ENCODE measurements at regions not wholly inside any gene's neighbourhood (a gene's known extent, or its start where the extent isn't known, plus 50 kb on each side); places are given as distances from the start of the nearest gene placed in this dataset.

DNA sequence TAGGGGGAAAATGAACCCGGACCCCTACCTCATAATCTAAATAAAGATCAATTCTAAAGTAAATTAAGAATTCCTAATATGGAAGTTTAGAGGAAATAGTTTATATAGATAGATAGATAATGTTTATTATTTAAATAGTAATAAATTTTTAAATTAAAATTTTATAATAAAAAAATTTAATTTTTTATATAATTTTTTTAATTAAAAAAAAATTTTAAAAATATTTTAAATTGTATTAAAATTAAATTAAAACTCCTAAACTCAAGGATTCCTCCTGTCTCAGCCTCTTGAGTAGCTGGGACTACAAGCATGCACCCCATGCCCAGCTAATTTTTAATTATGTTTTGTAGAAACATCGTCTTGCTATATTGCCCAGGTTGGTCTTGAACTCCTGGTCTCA is 186.9 kb upstream of the VRK2 start:
- in situ Hi-C loops (cut with MboI; ENCODE audit: low sequenced_read_pairs) = no loop called here

DNA sequence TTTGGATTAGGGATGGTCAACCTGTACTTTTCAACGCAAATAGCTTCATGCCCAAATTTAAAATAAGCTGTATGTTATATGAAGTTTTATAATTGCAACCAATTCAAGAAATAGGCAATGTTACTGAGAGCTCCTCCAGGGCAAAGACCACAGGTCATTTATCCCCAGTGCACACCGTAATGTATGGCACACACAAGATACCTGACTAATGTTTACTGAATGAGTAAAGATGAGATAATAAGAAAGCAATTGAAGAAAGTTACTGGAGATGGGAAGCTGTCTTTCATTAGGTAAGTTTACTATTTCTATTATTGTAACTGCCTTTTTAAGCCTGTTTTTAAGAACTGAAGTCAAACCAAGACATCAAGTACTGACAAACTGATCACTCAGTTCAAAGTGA is 184.5 kb upstream of the VRK2 start:
- in situ Hi-C loops (cut with MboI; ENCODE audit: low sequenced_read_pairs) = no loop called here

DNA sequence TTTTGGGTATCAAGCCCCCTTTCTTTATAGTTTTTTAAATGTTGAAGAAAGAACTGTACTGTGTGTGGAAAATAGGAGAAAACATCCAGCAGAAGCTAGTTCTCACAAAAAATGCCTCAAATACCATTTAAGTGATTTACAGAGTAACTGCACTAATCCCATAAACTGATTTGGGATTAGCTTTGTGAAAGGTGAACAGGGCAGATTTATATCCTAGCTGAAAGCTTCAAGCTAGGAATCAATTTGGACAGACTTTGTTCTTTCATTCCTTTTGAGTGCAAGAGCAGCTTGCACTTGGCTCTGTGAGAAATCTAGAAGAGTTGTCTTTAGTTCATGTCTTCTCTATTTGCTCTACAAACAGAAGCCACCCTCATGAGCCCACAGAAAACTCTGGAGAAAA is 183.9 kb upstream of the VRK2 start:
- in situ Hi-C loops (cut with MboI; ENCODE audit: low sequenced_read_pairs) = no loop called here

DNA sequence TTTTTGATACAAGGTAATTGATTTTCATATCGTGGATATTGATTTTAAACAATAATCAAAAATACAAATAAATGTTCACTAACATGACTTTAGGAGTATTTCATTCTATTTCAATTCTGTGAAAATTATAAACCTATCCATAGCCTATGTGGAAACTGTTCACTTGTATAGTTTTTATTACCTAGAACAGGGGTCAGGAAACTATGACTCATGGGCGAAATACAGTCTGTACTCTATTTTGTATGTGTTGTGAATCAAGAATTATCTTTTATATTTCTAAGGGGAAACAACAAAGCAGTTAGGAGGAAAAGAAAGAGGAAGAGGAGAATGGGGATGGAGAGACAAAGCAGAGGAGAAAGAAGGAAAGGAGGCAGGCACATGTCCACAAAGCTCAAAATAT is 181.7 kb upstream of the VRK2 start:
- in situ Hi-C loops (cut with MboI; ENCODE audit: low sequenced_read_pairs) = no loop called here

DNA sequence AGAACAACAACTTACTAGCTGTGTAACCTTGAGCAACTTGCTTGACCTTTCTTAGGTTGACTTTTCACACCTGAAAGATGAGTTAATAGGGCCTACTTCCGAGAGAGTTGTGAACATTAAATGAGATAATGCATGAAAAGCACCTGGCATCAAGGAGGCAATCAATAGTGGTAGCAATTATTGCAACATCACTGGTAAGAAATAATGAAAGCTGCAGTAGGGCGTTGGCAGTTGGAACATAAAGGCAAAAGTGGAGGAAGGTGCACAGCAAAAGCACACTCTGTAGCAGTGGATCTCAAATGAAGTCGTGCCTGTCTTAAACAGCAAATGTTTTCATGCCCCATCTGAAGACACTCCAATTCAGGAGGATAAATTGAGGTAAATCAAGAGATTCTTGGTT is 178.9 kb upstream of the VRK2 start:
- in situ Hi-C loops (cut with MboI; ENCODE audit: low sequenced_read_pairs) = no loop called here

DNA sequence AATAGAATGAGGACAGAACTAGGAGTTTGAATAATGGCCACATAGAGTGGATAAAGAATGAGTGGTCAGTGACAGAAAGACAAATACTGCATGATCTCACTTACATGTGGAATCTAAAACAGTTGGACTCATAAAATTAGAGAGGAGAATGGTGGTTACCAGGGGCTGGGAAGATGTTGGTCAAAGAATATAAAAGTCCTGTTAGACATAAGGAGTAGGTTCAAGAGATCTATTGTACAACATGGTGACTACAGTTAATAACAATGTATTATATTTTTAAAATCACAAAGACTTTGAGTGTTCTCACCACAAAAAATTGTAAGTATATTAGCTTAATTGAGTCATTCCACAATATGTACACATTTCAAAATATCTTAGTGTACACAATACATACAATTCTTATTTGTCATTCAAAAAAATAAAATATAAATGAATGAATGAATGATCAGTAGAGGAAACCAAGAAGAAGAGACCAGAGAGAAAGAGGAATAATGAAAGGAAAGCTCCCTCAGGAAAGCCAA is 177.9 kb upstream of the VRK2 start:
- in situ Hi-C loops (cut with MboI; ENCODE audit: low sequenced_read_pairs) = no loop called here

DNA sequence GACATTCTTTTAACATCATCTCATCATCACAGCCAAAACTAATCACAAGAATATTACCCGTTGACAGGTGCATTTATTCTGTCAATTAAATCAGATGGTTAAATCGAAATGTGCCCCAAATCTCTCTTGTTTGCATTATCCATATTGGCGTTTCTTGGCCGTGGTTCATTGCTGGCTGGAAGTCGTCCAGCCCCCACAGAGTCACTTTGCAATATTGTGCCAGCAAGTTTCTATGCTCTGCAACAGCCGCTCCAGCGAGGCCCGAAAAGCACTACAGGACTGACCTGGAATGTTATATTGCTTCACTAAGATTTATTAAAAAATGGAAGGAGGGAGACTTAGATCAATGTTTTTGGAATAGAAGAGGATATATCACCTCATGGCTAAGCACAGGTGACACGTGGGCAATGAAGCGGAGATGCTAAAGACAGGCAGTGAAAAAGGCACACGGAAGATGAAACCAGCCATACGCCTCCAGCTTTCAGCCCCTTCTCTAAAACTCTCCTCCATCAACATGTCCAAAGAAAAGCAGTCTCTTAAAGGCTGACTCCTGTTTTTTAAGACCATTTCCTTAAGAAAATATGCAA is 176.8 kb upstream of the VRK2 start:
- in situ Hi-C loops (cut with MboI; ENCODE audit: low sequenced_read_pairs) = no loop called here

DNA sequence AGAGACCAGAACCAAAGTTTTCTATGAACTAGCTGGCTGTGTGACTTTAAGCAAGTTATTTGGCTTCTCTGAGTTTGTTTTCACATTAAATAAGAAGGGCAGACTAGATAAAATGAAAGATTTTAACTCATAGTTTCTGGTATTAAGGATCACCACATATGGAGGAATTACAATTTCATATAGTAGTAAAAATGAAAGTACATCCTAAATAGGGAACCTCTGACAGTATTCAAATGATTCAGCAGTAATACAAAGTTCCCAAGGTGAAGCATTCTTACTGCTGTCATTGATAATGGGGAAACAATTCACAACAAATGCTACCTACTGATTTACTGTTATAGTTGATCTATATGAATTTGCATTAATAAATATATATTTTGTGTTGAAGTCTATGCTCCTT is 170.3 kb upstream of the VRK2 start:
- in situ Hi-C loops (cut with MboI; ENCODE audit: low sequenced_read_pairs) = no loop called here

DNA sequence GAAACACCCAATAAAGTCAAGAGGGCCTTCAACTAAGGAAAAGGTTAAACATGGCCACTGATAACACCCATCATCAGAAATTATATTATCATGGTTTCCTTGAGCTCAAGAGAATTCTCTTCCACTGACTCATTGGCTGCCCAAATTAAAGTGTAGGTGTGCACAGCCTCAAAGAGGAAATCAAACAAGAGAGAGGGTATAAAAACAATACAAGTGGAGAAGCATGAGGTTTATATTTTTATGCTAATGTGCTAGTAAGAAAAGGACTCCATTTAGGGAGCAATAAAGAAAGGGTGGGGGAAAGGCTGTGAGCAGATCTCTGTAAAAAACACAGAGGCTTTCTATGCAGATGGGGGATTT is 168.8 kb upstream of the VRK2 start:
- in situ Hi-C loops (cut with MboI; ENCODE audit: low sequenced_read_pairs) = no loop called here

DNA sequence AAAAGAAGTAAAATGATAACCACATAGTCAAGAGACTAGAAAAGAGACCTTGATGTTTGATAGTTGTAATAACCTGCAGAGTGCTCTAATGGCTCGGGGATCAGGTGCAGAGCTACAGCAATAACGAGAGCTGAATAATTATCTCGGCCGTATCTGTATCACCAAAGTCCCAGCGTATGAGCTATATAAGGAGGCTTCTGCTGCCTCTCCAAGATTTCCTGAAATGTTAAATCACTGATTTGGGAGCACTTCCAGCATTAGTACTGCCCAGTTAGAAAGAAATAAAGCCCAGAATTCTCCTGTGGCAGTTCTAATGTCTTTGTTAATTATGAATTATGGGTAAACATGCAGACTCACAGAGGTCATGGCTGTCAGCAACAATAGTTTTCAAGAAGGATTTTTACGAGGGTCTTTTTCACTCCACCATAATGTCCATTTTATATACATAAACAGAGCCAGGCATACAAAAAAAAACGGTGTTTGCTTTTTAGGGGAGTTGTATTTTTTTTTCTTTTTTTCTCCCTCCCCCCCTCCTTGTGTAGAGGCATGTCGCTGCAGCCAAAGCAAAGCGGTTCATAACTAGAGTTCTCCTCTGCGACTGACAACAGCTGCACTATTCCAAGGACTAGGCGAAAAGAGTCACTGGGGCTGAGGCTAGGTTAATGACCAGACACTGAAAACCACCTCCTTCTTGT is 168.3 kb upstream of the VRK2 start:
- in situ Hi-C loops (cut with MboI; ENCODE audit: low sequenced_read_pairs) = no loop called here

DNA sequence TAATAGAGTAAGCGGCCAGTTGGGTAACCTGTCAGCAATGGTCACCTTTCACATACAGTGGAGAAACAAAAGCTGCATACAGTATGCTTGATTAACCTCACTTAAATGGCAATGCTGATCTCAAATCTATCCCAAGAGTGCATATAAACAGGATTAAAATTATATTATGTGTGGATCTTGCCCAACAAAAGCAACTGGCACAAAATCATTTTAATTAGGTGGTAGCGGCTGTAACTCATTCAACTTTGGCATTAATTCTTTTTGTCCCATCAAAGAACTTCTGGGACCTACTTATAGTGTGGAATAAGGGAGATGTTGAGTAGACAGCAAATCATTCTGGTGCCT is 167.8 kb upstream of the VRK2 start:
- in situ Hi-C loops (cut with MboI; ENCODE audit: low sequenced_read_pairs) = no loop called here

DNA sequence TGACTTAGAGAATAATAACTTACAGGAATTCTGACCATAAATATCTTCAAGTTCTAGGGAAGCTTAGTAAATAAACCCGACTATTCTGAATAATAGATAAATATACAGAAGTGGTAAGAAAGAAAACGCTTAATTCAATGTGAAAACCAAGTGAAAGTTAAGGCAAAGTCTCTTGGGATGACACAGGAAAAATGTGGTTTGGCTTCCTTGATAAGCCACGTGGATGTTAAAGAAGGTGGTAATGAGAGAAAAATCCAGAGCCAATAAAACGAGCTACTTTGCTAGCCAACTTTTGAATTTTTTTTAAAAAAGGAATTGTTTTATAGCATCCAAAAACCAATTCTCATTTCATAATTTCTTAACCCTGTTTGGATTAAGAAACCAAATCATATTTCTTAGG is 166.2 kb upstream of the VRK2 start:
- in situ Hi-C loops (cut with MboI; ENCODE audit: low sequenced_read_pairs) = no loop called here

DNA sequence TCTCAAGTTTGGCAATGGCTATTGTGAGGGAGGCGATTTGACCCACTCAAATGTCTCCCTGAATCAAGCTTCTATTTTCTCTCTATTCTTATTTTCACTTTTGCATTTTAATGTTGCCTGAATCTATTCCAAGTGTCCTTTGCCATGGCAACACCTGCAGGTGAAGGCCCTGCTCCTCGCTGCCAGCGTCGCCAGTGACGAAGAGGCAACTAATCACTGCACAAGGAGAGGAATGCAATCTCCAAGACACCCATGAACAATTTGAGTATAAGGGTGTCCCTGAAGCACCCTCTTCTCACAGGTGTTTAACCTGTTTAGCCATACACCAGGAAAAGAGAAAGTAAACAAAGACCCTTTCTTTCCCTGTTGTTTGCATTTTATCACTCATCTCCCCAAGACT is 165.6 kb upstream of the VRK2 start:
- in situ Hi-C loops (cut with MboI; ENCODE audit: low sequenced_read_pairs) = no loop called here

DNA sequence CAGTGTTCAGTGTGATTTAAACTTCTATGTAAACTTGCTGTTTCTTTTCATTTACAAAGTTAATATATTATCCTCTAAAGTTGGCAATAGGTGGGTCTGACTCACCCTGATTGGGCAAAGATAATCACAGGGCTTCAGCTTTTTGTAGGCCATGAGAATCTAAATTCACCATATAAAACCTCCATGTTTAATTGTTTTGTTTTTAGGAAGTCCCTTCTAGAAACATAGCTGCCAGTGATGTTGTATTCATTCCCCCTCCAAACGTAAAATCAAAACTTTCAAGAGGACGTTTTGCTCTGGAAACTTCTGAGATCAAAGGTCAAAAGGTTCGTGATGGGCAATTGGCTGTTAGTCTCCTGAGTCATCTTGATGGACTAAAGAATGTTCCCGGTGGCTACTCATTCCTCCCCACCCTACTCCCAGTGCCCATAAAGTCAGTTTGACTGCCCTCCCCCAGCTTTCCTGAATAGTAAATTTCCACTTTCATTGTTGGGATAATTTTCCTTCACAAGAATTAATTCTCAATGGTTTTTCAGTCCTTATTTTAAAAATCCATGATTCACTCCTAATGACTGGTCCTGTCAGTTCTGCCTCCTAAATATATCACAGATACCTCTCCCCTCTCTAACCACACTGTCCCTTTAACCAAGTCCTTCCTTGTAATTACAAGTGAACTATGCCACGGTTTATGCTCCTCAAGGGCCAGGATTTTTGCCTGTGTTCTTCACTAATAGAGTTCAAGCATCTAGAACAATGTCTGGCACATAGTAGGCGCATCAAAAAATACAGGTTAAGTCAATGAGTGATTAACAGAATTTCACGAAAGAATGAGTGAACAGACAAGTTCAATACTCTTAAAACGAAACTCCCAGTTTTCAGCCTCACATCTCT is 164.4 kb upstream of the VRK2 start:
- in situ Hi-C loops (cut with MboI; ENCODE audit: low sequenced_read_pairs) = no loop called here

DNA sequence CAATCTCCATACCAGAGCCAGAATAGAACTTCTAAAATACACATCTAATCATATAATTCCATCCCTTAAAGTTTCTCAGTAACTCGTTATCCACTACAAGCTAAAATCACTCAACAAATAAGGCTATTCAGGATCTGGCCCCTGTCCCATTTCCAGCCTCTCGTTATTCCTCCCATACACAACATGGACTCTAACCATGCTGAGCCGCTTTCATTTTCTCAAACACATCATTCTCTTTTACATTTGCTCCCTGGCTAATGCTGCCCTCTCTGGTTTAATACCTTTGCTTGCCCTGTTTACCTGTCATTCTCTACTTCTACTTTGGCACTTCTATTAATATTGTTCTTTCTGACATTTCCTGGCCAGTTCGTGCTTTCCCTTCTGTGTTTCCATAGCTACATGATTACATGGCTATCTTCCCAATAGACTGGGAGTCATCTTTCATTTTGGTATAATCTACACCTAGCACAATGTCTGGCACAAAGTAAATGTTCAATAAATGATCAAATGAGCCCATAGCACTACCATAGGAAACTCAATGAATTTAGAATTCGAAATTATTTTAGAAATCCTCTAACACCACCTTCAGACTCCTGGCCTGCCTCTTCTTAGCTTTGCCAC is 163.6 kb upstream of the VRK2 start:
- in situ Hi-C loops (cut with MboI; ENCODE audit: low sequenced_read_pairs) = no loop called here

DNA sequence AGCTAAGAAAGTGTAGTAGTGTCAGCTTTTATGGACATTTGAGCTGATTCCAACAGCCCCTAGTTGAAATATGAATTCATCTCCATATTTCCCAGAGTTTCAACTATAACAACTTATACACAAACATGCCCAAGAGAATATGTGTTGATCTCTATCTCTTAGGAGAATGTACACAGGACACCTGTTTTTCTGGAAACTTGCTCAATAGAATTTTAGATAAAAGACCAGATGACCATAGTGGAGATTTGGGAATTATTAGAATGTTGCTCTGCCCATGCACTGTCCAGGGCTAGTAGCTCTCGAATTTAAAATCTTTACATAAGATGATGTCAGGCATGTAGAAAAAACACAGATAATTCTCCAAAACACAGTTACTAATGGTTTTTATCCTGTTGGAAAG is 162.3 kb upstream of the VRK2 start:
- in situ Hi-C loops (cut with MboI; ENCODE audit: low sequenced_read_pairs) = no loop called here

DNA sequence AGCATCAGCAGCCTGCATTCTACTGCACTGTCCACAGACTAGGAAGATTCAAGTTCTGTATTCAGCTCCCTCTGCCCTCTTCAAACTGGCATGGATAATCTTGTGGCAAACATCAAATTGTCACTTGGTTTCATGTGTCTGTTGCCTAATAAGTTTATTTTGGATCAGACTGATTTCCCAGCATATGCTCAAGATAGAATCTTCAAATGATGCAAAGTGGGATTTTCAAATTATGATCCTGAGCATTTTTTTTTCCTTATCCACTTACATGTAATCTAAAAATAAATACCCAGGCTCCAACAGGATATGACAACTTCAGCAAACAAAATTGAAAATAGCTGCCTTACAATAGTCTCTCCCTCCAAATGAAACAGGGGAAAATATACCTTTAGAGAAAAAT is 160.9 kb upstream of the VRK2 start:
- in situ Hi-C loops (cut with MboI; ENCODE audit: low sequenced_read_pairs) = no loop called here

DNA sequence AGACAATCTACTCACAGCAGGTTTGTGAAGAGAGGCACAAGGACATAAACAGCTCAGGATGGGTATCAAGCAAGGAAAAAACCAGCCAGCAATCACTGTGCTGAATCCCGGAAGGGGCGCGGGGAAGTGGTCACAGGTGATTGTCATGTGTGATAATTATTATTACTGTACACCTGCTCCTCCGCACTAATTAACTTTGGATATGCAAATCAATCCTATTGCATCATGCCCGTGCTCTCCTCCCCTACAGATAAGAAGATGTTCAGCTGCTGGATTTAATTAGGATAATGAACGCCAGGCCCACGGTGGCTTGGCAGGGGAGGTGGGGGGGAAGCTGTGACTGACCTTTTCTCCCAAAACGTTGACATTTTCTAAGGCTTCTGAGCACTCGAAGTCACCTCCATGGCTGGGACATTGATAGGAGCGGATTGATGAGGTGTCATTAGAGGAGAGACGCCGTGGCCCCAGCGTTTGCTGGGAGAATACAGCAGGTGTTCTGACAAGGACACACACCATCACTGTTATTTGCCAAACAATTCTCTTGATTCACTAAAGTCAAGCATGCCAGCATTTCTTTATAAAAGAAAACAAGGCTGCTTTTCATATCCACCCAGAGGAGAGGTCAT is 160.3 kb upstream of the VRK2 start:
- in situ Hi-C loops (cut with MboI; ENCODE audit: low sequenced_read_pairs) = no loop called here

DNA sequence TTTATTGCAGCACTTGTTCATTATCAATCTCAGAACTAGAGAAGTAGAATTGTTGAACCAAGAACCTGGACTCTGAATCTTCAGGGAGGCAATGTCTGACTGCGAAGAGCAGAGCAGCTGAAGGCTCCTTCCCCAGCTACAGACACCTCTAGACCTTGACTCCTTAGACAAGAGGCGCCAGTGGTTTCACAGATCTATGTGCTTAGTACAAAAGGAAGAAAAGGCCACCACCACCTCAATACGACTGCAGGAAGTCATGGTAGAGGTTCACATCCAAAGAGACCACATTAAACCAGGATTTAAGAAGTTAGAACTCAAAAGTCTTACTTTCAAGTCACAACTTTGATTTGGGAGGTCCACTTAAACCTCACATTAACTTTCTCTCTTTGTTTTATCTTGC is 158.1 kb upstream of the VRK2 start:
- in situ Hi-C loops (cut with MboI; ENCODE audit: low sequenced_read_pairs) = no loop called here

DNA sequence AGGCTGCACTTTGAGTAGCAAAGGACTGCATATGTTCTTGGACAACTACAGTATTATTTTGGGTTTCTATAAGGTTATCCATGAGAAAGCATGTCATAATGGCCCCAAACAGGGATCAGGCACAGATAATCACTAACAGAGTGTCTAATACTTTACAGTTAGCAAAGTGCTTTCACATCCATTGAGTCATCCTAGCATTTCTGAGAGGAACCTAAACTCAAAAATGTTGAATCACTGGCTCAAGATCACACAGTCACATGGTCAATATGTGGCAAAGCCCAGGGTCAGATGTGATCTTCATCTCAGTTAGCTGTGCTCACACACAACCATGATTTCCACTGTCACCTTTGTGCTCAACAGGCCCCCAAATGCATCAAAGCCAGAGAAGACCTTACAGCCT is 156.1 kb upstream of the VRK2 start:
- in situ Hi-C loops (cut with MboI; ENCODE audit: low sequenced_read_pairs) = no loop called here

DNA sequence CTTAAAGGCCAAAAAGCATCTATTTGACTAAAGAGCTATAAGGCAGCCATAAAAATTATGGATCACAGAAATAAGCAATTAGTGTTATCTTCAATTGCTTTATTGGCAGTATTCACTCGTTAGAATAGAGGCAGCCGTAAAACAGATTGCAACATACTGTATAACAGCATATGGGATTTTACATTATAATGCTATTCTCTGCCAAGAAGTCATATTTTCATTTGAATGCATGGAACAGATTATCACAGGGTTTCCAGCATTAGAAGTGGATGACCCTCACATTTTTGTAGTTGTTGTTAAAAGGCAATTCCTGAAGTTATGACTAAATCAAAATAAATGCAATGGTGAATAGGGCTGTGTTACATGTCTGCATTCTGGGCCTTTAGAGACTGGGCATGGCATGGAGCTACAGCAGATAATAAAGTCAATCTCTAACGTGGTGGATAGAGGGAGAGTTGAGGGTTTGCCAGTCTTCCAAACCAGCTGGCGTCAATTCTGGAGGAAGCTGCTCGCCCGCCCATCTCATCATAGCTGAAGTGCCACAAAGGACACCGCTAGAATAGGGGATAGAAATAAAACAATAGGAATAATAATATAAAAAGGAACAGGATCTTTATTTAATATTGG is 155.4 kb upstream of the VRK2 start:
- in situ Hi-C loops (cut with MboI; ENCODE audit: low sequenced_read_pairs) = no loop called here
